ENCODE measurements at regions not wholly inside any gene's neighbourhood (a gene's known extent, or its start where the extent isn't known, plus 50 kb on each side); places are given as distances from the start of the nearest gene placed in this dataset.

DNA sequence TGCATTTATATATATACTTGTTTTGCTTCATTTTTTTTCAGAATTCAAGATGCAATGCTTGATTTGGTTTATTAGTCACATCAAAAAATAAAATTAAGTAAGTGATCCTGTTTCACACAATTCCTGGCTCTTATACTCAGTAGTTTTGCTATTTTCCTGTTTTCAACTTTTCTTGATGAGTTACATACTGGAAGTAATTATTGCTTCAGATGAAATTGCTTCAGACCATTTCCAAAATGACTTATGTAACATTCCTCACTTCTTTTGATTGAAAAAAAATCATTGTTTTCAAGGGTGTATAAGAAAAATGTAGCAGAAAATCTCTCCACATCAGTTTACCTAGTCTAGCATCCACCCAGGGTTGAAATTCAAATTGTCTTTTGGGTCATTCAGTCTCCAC lies 65.0 kb downstream of the RGS2 start:
- TF ChIP-seq POLR2A (IDR thresholded peaks at IDR 0.05): no peak
- no peak for TF ChIP-seq CTCF (IDR thresholded peaks at IDR 0.05)
